ENCODE measurements at regions not wholly inside any gene's neighbourhood (a gene's known extent, or its start where the extent isn't known, plus 50 kb on each side); places are given as distances from the start of the nearest gene placed in this dataset.
"Not testable (repeated sequence)": the region's sequence is repeated elsewhere in the genome, so short reads cannot be mapped to it uniquely, and the experiment has no call there.

- not testable (repeated sequence) for TF ChIP-seq CTCF (optimal IDR thresholded peaks at IDR 0.05 in 1 of 3, IDR thresholded peaks at IDR 0.05 in 1 of 3, conservative IDR thresholded peaks at IDR 0.05 in 1 of 3; ENCODE audit: extremely low read depth in 1 of 3, insufficient read depth in 2 of 3, low read length in 3 of 3); EZH2 (IDR thresholded peaks at IDR 0.05; ENCODE audit: low read length)
Measured at GRCh38 chr5:53172073-53172472, 62.5 kb upstream of the MOCS2 start.

Data from keratinocyte (primary cell).